HEK293T (cell line): ENCODE measurements at regions not wholly inside any gene's neighbourhood (a gene's known extent, or its start where the extent isn't known, plus 50 kb on each side); places are given as distances from the start of the nearest gene placed in this dataset.

Source experiments
- CTCF ChIA-PET: fragments of 350-600 bp; formaldehyde crosslinking; extraction: SDS; loops from one replicate; lab custom pipeline; 2021; ENCODE audit warnings: antibody characterized with exemption, inconsistent platforms; lab: Yijun Ruan, JAX
- POLR2A ChIA-PET: fragments of 350-600 bp; formaldehyde crosslinking; extraction: SDS; loops from one replicate; lab custom pipeline; 2020; ENCODE audit warnings: antibody characterized with exemption, inconsistent platforms; lab: Yijun Ruan, JAX
- DNase-seq: peaks from one replicate; pipeline ENCODE4 v3.0.0; 2012; ENCODE audit warnings: mixed read lengths; ENCODE audit errors: extremely low spot score
- ARNT ChIP-seq: fragments of 450-650 bp; IDR thresholded peaks from 2 replicates; pipeline ENCODE4 v1.6.1; 2017; ENCODE audit warnings: mild to moderate bottlenecking
- BHLHE40 ChIP-seq: fragments of 450-650 bp; IDR thresholded peaks from 2 replicates; pipeline ENCODE4 v1.6.1; 2016; ENCODE audit warnings: mild to moderate bottlenecking, moderate library complexity, borderline replicate concordance
- CTBP1 ChIP-seq: fragments of 450-650 bp; IDR thresholded peaks from 2 replicates; pipeline ENCODE4 v1.6.1; 2016; ENCODE audit warnings: borderline replicate concordance
- ELF4 ChIP-seq: fragments of 450-650 bp; IDR thresholded peaks from 2 replicates; pipeline ENCODE4 v1.6.1; 2017; ENCODE audit warnings: antibody characterized with exemption
- FOXA1 ChIP-seq: fragments of 450-650 bp; IDR thresholded peaks from 2 replicates; pipeline ENCODE4 v1.6.1; 2016; ENCODE audit warnings: mild to moderate bottlenecking
- FOXK2 ChIP-seq: fragments of 450-650 bp; IDR thresholded peaks from 2 replicates; pipeline ENCODE4 v1.6.1; 2016; ENCODE audit warnings: mild to moderate bottlenecking
- FOXM1 ChIP-seq: fragments of 450-650 bp; IDR thresholded peaks from 2 replicates; pipeline ENCODE4 v1.6.1; 2017; ENCODE audit warnings: mild to moderate bottlenecking, borderline replicate concordance
- HDGF ChIP-seq: fragments of 450-650 bp; IDR thresholded peaks from 2 replicates; pipeline ENCODE4 v1.6.1; 2017; ENCODE audit warnings: antibody characterized with exemption, borderline replicate concordance
- L3MBTL2 ChIP-seq: fragments of 450-650 bp; conservative IDR thresholded peaks from 2 replicates; pipeline ENCODE4 v1.6.1; 2016; ENCODE audit warnings: mild to moderate bottlenecking
- LEF1 ChIP-seq: fragments of 450-650 bp; IDR thresholded peaks from 2 replicates; pipeline ENCODE4 v1.6.1; 2017; ENCODE audit warnings: mild to moderate bottlenecking, borderline replicate concordance
- NFRKB ChIP-seq: fragments of 450-650 bp; IDR thresholded peaks from 2 replicates; pipeline ENCODE4 v1.6.1; 2016; ENCODE audit warnings: mild to moderate bottlenecking, moderate library complexity
- PKNOX1 ChIP-seq: fragments of 450-650 bp; IDR thresholded peaks from 2 replicates; pipeline ENCODE4 v1.6.1; 2016
- SP1 ChIP-seq: fragments of 450-650 bp; IDR thresholded peaks from 2 replicates; pipeline ENCODE4 v1.6.1; 2017
- SUZ12 ChIP-seq: fragments of 450-650 bp; IDR thresholded peaks from 2 replicates; pipeline ENCODE4 v1.6.1; 2016; ENCODE audit warnings: mild to moderate bottlenecking
- TARDBP ChIP-seq: fragments of 450-650 bp; IDR thresholded peaks from 2 replicates; pipeline ENCODE4 v1.6.1; 2016
- ZNF384 ChIP-seq: fragments of 450-650 bp; IDR thresholded peaks from 2 replicates; pipeline ENCODE4 v1.6.1; 2016

GRCh38 chr18:60060578-60060977 is 160.8 kb downstream of the PMAIP1 start:
- TF ChIP-seq ZNF384 (no peak), FOXK2 (no peak), SP1 (no peak)
- DNase-seq, result no peak
- ChIA-PET POLR2A (no interaction called here), CTCF (no interaction called here)

GRCh38 chr18:60060026-60060425 is 160.2 kb downstream of the PMAIP1 start:
- DNase-seq, result no peak
- POLR2A ChIA-PET, result no interaction called here
- TF ChIP-seq ZNF384 (no peak), HDGF (no peak), FOXA1 (no peak), ARNT (no peak), L3MBTL2 (no peak), TARDBP (no peak), PKNOX1 (no peak), SUZ12 (no peak), FOXM1 (no peak), NFRKB (no peak)
- CTCF ChIA-PET, result no interaction called here

- ChIA-PET CTCF (no interaction called here), POLR2A (no interaction called here)
- no peak for DNase-seq
- TF ChIP-seq SP1, result no peak
- TF ChIP-seq ARNT, result no peak
- TF ChIP-seq NFRKB, result no peak
- TF ChIP-seq ZNF384, result no peak
- no peak for TF ChIP-seq SUZ12
- TF ChIP-seq ELF4, result no peak
- no peak for TF ChIP-seq CTBP1
- no peak for TF ChIP-seq TARDBP
- no peak for TF ChIP-seq LEF1
- TF ChIP-seq FOXK2, result no peak
- no peak for TF ChIP-seq L3MBTL2
- no peak for TF ChIP-seq PKNOX1
- no peak for TF ChIP-seq FOXA1
- TF ChIP-seq BHLHE40, result no peak
Observed at GRCh38 chr18:60059216-60059615, 159.4 kb downstream of the PMAIP1 start.

- TF ChIP-seq SUZ12, result no peak
- TF ChIP-seq LEF1, result no peak
- no peak for TF ChIP-seq FOXK2
- no peak for TF ChIP-seq ZNF384
- TF ChIP-seq FOXM1, result no peak
- TF ChIP-seq BHLHE40, result no peak
- no peak for TF ChIP-seq CTBP1
- ChIA-PET POLR2A (no interaction called here), CTCF (interaction anchor here (0.7 kb wide), 1 partner anchor 9 kb away, joined by 3 read pairs; no protein-coding TSS in a partner anchor)
- no peak for DNase-seq
Observed at GRCh38 chr18:60053747-60054304, 154.0 kb downstream of the PMAIP1 start.

GRCh38 chr18:60050821-60051220 is 151.0 kb downstream of the PMAIP1 start:
- ChIA-PET POLR2A (no interaction called here), CTCF (no interaction called here)
- TF ChIP-seq SUZ12, result no peak
- no peak for TF ChIP-seq BHLHE40
- no peak for TF ChIP-seq CTBP1
- no peak for DNase-seq

- POLR2A ChIA-PET, result no interaction called here
- CTCF ChIA-PET, result no interaction called here
- TF ChIP-seq TARDBP, result no peak
- TF ChIP-seq SP1, result no peak
- no peak for TF ChIP-seq FOXA1
- TF ChIP-seq LEF1, result no peak
- TF ChIP-seq CTBP1, result no peak
- no peak for TF ChIP-seq ELF4
- TF ChIP-seq SUZ12, result no peak
- TF ChIP-seq ARNT, result no peak
- no peak for TF ChIP-seq HDGF
- no peak for TF ChIP-seq L3MBTL2
- no peak for TF ChIP-seq BHLHE40
- TF ChIP-seq NFRKB, result no peak
- no peak for TF ChIP-seq PKNOX1
- TF ChIP-seq FOXM1, result no peak
- DNase-seq, result no peak
Observed at GRCh38 chr18:60049172-60049571, 149.4 kb downstream of the PMAIP1 start.

- CTCF ChIA-PET, result no interaction called here
- no peak for DNase-seq
- TF ChIP-seq PKNOX1, result no peak
- no peak for TF ChIP-seq FOXM1
- no peak for TF ChIP-seq HDGF
- no peak for TF ChIP-seq LEF1
- no peak for TF ChIP-seq FOXA1
- POLR2A ChIA-PET, result no interaction called here
Observed at GRCh38 chr18:60047556-60047955, 147.8 kb downstream of the PMAIP1 start.
